Stimulated activated CD4-positive, alpha-beta T cell treated with anti-CD3 and anti-CD28 coated beads, Interleukin-4, amount 100 ng/mL, for 24 hours (primary cell): ENCODE measurements at regions not wholly inside any gene's neighbourhood (a gene's known extent, or its start where the extent isn't known, plus 50 kb on each side); places are given as distances from the start of the nearest gene placed in this dataset.
"Not testable (repeated sequence)": the region's sequence is repeated elsewhere in the genome, so short reads cannot be mapped to it uniquely, and the experiment has no call there.

Experiments used
- DNase-seq: peaks from one replicate; pipeline ENCODE4 v3.0.0-alpha.2; 2020

GRCh38 chr6:115539531-115539930 lies 521.2 kb downstream of the FRK start:
- DNase-seq: no peak

- DNase-seq: no peak
Observed at GRCh38 chr6:115524821-115525220, 535.9 kb downstream of the FRK start.

- not testable (repeated sequence) for DNase-seq
Observed at GRCh38 chr6:115521747-115522146, 538.9 kb downstream of the FRK start.

- no peak for DNase-seq
Observed at GRCh38 chr6:115514656-115515055, 546.0 kb downstream of the FRK start.

- no peak for DNase-seq
Observed at GRCh38 chr6:115512923-115513322, 547.8 kb downstream of the FRK start.

GRCh38 chr6:115511771-115512170 lies 548.9 kb downstream of the FRK start:
- no peak for DNase-seq

GRCh38 chr6:115502432-115502831 lies 558.3 kb downstream of the FRK start:
- not testable (repeated sequence) for DNase-seq

GRCh38 chr6:115495184-115495583 lies 565.5 kb downstream of the FRK start:
- DNase-seq: no peak

- no peak for DNase-seq
Observed at GRCh38 chr6:115487331-115487730, 573.4 kb downstream of the FRK start.

GRCh38 chr6:115485400-115485799 lies 575.3 kb downstream of the FRK start:
- no peak for DNase-seq

GRCh38 chr6:115480543-115480942 lies 580.1 kb downstream of the FRK start:
- DNase-seq: not testable (repeated sequence)

GRCh38 chr6:115474443-115475041 lies 586.1 kb downstream of the FRK start:
- no peak for DNase-seq

- DNase-seq: no peak
Observed at GRCh38 chr6:115468272-115469005, 592.3 kb downstream of the FRK start.

- DNase-seq: no peak
Observed at GRCh38 chr6:115467726-115468125, 593.0 kb downstream of the FRK start.

- no peak for DNase-seq
Observed at GRCh38 chr6:115460913-115461312, 599.8 kb downstream of the FRK start.

- no peak for DNase-seq
Observed at GRCh38 chr6:115456848-115457247, 603.8 kb downstream of the FRK start.

GRCh38 chr6:115443825-115444478 lies 616.7 kb downstream of the FRK start:
- no peak for DNase-seq

GRCh38 chr6:115442323-115442722 lies 618.4 kb downstream of the FRK start:
- DNase-seq: no peak

- DNase-seq: no peak
Observed at GRCh38 chr6:115441651-115442050, 619.0 kb downstream of the FRK start.

- no peak for DNase-seq
Observed at GRCh38 chr6:115415378-115415777, 645.3 kb downstream of the FRK start.

- DNase-seq: not testable (repeated sequence)
Observed at GRCh38 chr6:115414916-115415315, 645.8 kb downstream of the FRK start.

- DNase-seq: no peak
Observed at GRCh38 chr6:115411756-115412155, 648.9 kb downstream of the FRK start.

- no peak for DNase-seq
Observed at GRCh38 chr6:115404446-115404845, 656.2 kb downstream of the FRK start.

GRCh38 chr6:115398607-115399006 lies 662.1 kb downstream of the FRK start:
- no peak for DNase-seq
